GM12878 (cell line): ENCODE measurements at regions not wholly inside any gene's neighbourhood (a gene's known extent, or its start where the extent isn't known, plus 50 kb on each side); places are given as distances from the start of the nearest gene placed in this dataset.

Experiments
- BCL11A ChIP-seq: IDR thresholded peaks from 2 replicates; pipeline ENCODE4 v1.6.1; 2011; ENCODE audit warnings: low read depth, low read length
- CBFB ChIP-seq: IDR thresholded peaks from 2 replicates; pipeline ENCODE4 v1.6.1; 2016; ENCODE audit warnings: antibody characterized with exemption, low read depth
- CHD1 ChIP-seq: IDR thresholded peaks from 2 replicates; pipeline ENCODE4 v1.6.1; 2012; ENCODE audit warnings: low read depth, low read length, improper control_type of control experiment
- CHD4 ChIP-seq: fragments of 200-600 bp; sonication (generic); IDR thresholded peaks from 2 replicates; pipeline ENCODE4 v1.6.1; 2016; ENCODE audit warnings: mild to moderate bottlenecking
- EGR1 ChIP-seq, 2 experiments: IDR thresholded peaks; 1 replicate in 1 of 2; 2 replicates in 1 of 2; pipeline ENCODE4 v1.6.1; 2011 to 2012; ENCODE audit warnings: low read depth in 2 of 2, low read length in 2 of 2, borderline replicate concordance in 1 of 2, mild to moderate bottlenecking in 1 of 2, moderate library complexity in 1 of 2
- ETV6 ChIP-seq, 2 experiments: fragments of 450-650 bp in 1 of 2; IDR thresholded peaks in 1 of 2; conservative IDR thresholded peaks in 1 of 2; 2 replicates each; pipeline ENCODE4 v1.6.1; 2014; ENCODE audit warnings: antibody characterized with exemption in 1 of 2, borderline replicate concordance in 1 of 2, low read depth in 1 of 2, mild to moderate bottlenecking in 1 of 2, moderate library complexity in 1 of 2
- HDGF ChIP-seq: fragments of 450-650 bp; IDR thresholded peaks from 2 replicates; pipeline ENCODE4 v1.6.1; 2016; ENCODE audit warnings: antibody characterized with exemption
- KDM1A ChIP-seq: fragments of 200-600 bp; sonication (generic); IDR thresholded peaks from 2 replicates; pipeline ENCODE4 v1.6.1; 2016; ENCODE audit warnings: borderline replicate concordance
- MTA3 ChIP-seq: IDR thresholded peaks from 2 replicates; pipeline ENCODE4 v1.6.1; 2012; ENCODE audit warnings: low read length, inconsistent platforms, borderline replicate concordance
- NFXL1 ChIP-seq: fragments of 450-650 bp; IDR thresholded peaks from 2 replicates; pipeline ENCODE4 v1.6.1; 2017; ENCODE audit warnings: antibody characterized with exemption, mild to moderate bottlenecking, borderline replicate concordance
- NR2C2 ChIP-seq: IDR thresholded peaks from 2 replicates; pipeline ENCODE4 v1.6.1; 2011; ENCODE audit warnings: borderline replicate concordance, low read depth; ENCODE audit not compliant: control insufficient read depth, insufficient read length
- NRF1 ChIP-seq: conservative IDR thresholded peaks from 2 replicates; pipeline ENCODE4 v1.6.1; 2011; ENCODE audit warnings: mild to moderate bottlenecking, low read depth, low read length, improper control_type of control experiment
- PAX5 ChIP-seq: IDR thresholded peaks from 2 replicates; pipeline ENCODE4 v1.6.1; 2011; ENCODE audit warnings: low read depth, low read length, borderline replicate concordance
- PML ChIP-seq: IDR thresholded peaks from 2 replicates; pipeline ENCODE4 v1.6.1; 2012; ENCODE audit warnings: low read length, inconsistent platforms
- RUNX3 ChIP-seq: IDR thresholded peaks from 2 replicates; pipeline ENCODE4 v1.6.1; 2012; ENCODE audit warnings: low read length, inconsistent platforms
- SREBF2 ChIP-seq: IDR thresholded peaks from 2 replicates; pipeline ENCODE4 v1.6.1; 2012; ENCODE audit warnings: mild to moderate bottlenecking, low read length
- STAT3 ChIP-seq: IDR thresholded peaks from 2 replicates; pipeline ENCODE4 v1.6.1; 2011; ENCODE audit warnings: low read depth, low read length, improper control_type of control experiment
- TCF7 ChIP-seq: IDR thresholded peaks from 2 replicates; pipeline ENCODE4 v1.6.1; 2014; ENCODE audit warnings: antibody characterized with exemption, borderline replicate concordance
- YY1 ChIP-seq: IDR thresholded peaks from 2 replicates; pipeline ENCODE4 v1.6.1; 2011; ENCODE audit warnings: low read depth, mild to moderate bottlenecking, low read length
- ZNF384 ChIP-seq: IDR thresholded peaks from 2 replicates; pipeline ENCODE4 v1.6.1; 2012; ENCODE audit warnings: low read depth, mild to moderate bottlenecking, low read length, improper control_type of control experiment, borderline replicate concordance
- ZNF622 ChIP-seq: fragments of 450-650 bp; IDR thresholded peaks from 2 replicates; pipeline ENCODE4 v1.6.1; 2017; ENCODE audit warnings: mild to moderate bottlenecking, inconsistent platforms
- TF ChIP-seq, protein P1 (sequence below): IDR thresholded peaks from 2 replicates; pipeline ENCODE4 v1.6.1; 2011; ENCODE audit warnings: low read depth, mild to moderate bottlenecking, low read length, moderate library complexity, borderline replicate concordance; ENCODE audit errors: extremely low read depth
- TF ChIP-seq, protein P2 (sequence below): fragments of 450-650 bp; IDR thresholded peaks from 2 replicates; pipeline ENCODE4 v1.6.1; 2017; ENCODE audit warnings: mild to moderate bottlenecking, moderate library complexity
- TF ChIP-seq, protein P3 (sequence below): fragments of 150-350 bp; IDR thresholded peaks from 2 replicates; pipeline ENCODE4 v1.6.1; 2014; ENCODE audit warnings: mild to moderate bottlenecking, low read depth, low read length
- TF ChIP-seq, protein P4 (sequence below): IDR thresholded peaks from 2 replicates; pipeline ENCODE4 v1.6.1; 2012; ENCODE audit warnings: low read length, inconsistent platforms

DNA sequence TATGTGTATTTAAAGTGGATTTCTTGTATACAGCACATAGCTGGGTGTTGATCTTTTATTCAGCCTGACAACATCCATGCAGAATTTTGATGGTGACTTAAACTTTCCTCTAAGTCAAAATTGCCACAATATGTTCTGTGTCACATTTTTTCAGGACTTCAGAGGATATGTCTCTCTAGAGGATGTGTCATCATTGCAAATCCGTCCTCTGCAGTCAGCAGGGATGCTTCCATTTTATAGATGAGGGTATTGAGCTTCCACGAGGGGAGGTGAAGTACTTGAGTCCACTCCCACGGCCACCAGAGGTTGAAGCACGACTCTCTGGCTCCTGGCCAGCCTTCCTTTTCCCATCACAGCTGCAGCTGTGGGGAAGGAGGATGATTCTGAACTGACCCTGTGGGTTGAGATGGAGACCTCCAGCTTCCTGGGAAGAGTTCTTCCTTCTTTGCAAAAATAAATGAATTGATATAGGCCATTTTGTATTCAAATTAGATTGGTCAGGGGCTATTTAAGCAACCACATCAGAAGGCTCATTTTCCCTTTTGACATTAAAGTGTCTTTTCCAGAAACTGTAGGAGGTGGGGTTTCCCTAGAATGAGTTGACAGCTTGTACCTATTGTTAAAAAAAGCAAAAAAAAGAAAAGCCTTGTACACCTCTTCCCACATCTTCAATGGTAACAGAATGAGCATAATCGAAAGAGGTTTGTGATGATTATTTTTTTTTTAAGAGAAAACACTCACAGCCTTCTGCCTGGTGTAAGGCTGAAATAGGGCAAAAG lies 55.2 kb upstream of the MYEOV start (continued):
- TF ChIP-seq, protein P1, sequence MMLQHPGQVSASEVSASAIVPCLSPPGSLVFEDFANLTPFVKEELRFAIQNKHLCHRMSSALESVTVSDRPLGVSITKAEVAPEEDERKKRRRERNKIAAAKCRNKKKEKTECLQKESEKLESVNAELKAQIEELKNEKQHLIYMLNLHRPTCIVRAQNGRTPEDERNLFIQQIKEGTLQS = no peak
- TF ChIP-seq YY1 (0 out of 2 replicates have a peak, but pooled peaks have one; percentile 41), TCF7 (peak; percentile 80), HDGF (no peak), RUNX3 (peak; percentile 82), NR2C2 (no peak), PAX5 (no peak), NFXL1 (no peak), CHD4 (no peak), ZNF622 (no peak), CBFB (0 out of 2 replicates have a peak, but pooled peaks have one; percentile 30), SREBF2 (no peak), BCL11A (no peak), ETV6 (conservative IDR thresholded peaks at IDR 0.05 in 1 of 2, IDR thresholded peaks at IDR 0.05 in 1 of 2; ENCODE audit: borderline replicate concordance in 1 of 2, low read depth in 1 of 2) (no peak), NRF1 (no peak), PML (no peak), MTA3 (no peak), ZNF384 (peak; percentile 78), CHD1 (no peak), STAT3 (no peak), KDM1A (no peak), EGR1 (IDR thresholded peaks at IDR 0.05; ENCODE audit: borderline replicate concordance in 1 of 2, low read depth in 2 of 2, low read length in 2 of 2) (no peak)
- TF ChIP-seq, protein P2, sequence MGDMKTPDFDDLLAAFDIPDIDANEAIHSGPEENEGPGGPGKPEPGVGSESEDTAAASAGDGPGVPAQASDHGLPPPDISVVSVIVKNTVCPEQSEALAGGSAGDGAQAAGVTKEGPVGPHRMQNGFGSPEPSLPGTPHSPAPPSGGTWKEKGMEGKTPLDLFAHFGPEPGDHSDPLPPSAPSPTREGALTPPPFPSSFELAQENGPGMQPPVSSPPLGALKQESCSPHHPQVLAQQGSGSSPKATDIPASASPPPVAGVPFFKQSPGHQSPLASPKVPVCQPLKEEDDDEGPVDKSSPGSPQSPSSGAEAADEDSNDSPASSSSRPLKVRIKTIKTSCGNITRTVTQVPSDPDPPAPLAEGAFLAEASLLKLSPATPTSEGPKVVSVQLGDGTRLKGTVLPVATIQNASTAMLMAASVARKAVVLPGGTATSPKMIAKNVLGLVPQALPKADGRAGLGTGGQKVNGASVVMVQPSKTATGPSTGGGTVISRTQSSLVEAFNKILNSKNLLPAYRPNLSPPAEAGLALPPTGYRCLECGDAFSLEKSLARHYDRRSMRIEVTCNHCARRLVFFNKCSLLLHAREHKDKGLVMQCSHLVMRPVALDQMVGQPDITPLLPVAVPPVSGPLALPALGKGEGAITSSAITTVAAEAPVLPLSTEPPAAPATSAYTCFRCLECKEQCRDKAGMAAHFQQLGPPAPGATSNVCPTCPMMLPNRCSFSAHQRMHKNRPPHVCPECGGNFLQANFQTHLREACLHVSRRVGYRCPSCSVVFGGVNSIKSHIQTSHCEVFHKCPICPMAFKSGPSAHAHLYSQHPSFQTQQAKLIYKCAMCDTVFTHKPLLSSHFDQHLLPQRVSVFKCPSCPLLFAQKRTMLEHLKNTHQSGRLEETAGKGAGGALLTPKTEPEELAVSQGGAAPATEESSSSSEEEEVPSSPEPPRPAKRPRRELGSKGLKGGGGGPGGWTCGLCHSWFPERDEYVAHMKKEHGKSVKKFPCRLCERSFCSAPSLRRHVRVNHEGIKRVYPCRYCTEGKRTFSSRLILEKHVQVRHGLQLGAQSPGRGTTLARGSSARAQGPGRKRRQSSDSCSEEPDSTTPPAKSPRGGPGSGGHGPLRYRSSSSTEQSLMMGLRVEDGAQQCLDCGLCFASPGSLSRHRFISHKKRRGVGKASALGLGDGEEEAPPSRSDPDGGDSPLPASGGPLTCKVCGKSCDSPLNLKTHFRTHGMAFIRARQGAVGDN = no peak
- TF ChIP-seq, protein P3, sequence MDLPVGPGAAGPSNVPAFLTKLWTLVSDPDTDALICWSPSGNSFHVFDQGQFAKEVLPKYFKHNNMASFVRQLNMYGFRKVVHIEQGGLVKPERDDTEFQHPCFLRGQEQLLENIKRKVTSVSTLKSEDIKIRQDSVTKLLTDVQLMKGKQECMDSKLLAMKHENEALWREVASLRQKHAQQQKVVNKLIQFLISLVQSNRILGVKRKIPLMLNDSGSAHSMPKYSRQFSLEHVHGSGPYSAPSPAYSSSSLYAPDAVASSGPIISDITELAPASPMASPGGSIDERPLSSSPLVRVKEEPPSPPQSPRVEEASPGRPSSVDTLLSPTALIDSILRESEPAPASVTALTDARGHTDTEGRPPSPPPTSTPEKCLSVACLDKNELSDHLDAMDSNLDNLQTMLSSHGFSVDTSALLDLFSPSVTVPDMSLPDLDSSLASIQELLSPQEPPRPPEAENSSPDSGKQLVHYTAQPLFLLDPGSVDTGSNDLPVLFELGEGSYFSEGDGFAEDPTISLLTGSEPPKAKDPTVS = no peak
- TF ChIP-seq, protein P4, sequence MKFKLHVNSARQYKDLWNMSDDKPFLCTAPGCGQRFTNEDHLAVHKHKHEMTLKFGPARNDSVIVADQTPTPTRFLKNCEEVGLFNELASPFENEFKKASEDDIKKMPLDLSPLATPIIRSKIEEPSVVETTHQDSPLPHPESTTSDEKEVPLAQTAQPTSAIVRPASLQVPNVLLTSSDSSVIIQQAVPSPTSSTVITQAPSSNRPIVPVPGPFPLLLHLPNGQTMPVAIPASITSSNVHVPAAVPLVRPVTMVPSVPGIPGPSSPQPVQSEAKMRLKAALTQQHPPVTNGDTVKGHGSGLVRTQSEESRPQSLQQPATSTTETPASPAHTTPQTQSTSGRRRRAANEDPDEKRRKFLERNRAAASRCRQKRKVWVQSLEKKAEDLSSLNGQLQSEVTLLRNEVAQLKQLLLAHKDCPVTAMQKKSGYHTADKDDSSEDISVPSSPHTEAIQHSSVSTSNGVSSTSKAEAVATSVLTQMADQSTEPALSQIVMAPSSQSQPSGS = peak; percentile 47
